RPMI7951 (cell line): ENCODE measurements at regions not wholly inside any gene's neighbourhood (a gene's known extent, or its start where the extent isn't known, plus 50 kb on each side); places are given as distances from the start of the nearest gene placed in this dataset.
"Not testable (repeated sequence)": the region's sequence is repeated elsewhere in the genome, so short reads cannot be mapped to it uniquely, and the experiment has no call there.

Experiments used
- DNase-seq: peaks from one replicate; pipeline ENCODE4 v3.0.0-alpha.2; 2012; ENCODE audit warnings: low read depth

DNA sequence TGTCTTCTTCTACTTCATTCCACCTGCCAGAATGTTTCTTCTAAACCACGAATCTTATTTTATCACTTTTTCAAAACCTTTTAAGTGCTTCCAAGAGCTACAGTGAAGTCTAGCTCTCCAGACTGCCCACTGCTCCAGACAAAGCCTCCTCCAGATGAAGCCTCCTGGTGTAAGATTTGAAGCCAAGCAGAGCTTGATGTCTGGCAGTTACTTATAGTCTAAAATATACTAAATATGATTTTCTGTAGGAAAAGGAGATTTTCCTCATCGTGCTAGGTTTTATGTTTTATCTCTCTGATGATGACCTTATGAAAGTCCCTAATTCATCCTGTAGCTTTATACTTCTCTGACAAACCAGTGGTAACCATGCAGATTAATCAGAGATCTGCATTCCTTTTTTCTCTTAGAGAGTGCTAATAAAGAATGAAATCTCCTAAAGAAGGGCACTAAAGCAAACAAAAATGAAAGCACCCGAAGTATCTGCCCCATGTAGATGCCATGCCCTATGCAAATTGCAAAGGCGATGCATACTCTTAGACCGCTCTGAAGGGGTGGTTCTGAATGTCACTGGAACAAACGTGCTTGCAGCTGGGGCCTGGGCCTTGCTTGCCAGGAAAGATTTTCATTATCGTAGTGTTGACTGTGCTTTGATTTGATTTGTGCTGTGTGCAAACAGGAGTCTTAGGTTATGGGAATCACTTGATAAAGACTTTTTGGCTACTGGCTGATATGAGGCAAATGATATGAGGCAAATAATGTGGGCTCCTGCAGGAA lies 314.2 kb downstream of the PID1 start:
- peak; percentile 65 for DNase-seq

DNA sequence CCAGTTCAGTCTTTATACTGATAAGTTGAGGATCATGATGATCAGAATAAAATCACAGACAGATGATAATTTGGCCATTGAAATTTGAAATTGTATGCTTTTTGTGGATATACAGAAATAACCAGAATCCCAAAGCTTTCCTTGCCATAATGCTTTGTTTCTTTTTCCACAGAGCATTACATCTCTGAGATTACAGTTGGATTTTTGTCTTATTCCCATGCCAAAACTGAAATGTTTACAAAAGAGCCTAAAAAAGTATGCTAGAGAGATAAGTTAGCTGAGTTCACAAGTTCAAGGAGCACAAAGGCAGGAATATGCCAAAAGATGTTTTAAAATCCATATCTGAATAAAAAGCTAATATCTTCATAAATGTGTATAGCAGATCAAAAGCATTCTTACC lies 321.3 kb downstream of the PID1 start:
- no peak for DNase-seq

DNA sequence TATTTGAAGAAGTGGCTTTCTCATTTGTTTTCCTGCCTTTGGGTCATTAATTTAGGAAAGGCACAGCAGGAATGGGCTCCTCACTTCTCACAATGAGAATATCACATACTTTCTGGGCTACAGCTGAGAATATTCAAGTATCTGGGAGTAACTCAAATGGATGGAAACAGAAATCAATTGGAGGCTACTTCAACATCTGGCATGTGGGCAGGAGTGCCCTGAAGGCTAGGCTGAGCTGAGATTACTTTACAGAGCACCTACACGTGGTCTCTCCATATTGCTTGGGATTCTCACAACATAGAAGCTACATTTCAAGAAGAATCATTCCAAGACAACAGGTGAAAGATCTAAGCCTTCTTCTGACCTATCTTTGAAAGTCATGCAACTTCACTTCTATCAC lies 325.4 kb downstream of the PID1 start:
- DNase-seq, result no peak

- DNase-seq, result no peak
These were observed 328.2 kb downstream of the PID1 start for GRCh38 chr2:228942856-228943255.

GRCh38 chr2:228938629-228939028 lies 332.5 kb downstream of the PID1 start:
- DNase-seq, result peak; percentile 76

DNA sequence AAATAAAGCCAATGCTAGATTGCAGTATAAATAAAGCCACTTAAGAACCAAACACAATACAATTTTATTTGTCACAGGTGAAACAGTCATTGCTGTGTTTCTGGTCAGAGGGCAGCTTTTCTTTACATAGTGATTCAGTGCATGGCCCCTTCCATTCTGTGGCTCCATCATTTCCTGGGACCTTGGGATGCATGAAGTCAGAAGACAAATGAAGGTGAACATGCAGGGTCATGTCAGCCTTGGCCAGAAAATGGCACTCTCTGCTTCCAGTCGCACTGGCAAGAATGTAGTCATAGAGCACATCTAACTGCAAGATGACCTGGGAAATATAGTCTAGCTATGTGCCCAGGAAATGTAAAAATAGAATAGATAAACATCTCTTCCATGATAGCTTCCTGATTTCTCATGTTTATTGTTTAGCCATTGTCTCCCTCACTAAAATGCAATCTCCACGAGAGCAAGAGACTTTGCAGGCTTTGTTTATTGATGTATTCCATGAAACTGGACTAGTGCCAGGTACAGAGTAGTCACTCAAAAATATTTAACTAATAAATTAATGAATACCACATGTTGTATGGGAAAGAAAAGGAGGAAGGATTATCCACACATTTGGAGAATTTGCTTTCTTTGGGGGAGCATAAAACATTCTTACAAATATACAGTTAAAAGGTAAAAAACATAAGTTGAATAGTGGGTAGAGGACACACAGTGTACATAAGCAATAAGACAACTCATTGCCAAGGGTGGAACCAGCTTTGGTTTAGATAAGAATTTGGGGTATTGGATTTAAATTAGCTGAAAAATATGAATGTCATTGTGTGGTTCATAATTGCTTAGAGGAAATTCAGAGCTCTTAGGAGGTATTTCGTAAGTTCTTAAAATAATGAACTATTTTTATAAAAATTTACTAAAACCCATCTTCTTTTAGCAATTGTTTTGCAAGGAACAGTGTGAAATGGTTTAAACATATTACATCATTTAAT lies 343.8 kb downstream of the PID1 start:
- peak; percentile 13 for DNase-seq

GRCh38 chr2:228919808-228920207 lies 351.3 kb downstream of the PID1 start:
- no peak for DNase-seq

DNA sequence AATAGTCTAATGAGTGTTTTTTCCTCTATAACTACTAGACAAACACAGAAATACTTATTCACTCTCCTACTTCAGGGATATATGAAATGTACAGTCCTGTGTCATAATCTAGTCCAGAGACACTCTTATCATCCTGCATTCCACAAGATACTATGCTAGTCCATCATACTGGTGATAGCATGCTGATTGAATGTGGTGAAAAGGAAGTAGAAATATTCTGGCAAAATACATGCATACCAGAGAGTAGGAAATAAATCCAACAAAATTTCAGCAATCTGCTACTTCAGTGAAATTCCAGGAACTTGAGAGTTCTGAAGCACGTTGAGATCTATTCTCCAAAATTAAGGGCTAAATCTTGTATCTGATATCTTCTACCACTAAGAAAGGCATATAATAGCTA lies 353.9 kb downstream of the PID1 start:
- no peak for DNase-seq

DNA sequence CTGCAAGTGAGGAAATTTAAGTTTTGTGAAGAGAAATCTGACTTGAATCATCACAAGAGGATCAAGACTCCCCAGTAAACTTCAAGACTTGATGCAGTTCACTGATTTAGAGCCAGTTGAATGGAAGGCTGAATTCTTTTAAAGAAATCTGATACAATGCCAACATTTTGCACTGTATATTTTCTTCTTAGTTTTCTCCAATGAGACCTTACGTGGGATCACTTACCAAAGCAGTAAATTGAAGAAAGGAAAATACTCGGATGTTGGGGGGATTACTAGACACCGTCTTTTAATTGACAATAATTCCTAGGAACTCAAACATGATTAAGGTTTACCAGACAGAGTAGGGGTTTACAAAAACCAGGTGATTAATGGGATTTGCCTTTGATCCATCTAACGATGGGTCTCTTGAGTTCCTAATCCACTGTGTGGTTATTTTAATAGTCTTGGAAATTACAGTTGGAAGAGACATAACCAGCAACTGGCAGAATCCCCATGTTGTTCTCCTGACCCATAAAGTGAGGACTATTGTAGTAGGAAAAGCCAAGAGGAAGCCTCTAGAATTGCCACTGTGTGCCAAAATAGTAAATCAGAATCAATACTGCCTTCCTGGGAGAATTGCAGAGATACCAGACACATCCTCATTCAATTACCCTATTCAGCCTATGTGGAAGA lies 354.5 kb downstream of the PID1 start:
- DNase-seq, result no peak

DNA sequence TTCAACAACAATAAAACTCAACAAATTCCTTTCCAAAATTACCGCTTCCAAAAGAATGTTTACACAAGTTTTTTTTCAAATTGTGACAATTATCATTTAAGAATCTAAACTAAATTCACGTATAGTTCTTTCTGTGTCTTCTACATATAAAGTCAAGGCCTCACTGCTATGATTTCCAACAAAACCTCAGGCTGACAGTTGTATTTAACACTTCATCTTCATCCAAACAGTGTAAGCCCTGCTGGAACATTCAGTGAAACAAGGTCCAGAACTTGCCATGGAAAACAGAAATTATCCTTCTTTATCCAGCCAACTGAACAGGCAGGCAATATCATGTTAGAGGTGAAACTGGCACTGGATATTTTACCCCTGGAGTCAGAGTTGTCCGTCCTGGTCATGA lies 357.9 kb downstream of the PID1 start:
- no peak for DNase-seq

DNA sequence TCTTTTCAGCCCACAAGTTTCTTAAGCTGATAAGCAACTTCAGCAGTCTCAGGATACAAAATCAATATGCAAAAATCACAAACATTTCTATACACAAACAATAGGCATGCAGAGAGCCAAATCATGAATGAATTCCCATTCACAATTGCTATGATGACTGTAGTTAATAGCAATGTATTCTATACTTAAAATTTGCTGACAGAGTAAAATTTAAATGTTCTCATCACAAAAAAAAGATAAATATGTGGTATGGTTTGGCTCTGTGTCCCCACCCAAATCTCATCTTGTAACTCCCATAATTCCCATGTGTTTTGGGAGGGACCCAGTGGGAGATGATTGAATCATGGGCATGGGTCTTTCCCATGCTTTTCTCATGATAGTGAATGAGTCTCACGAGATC lies 360.2 kb downstream of the PID1 start:
- not testable (repeated sequence) for DNase-seq

DNA sequence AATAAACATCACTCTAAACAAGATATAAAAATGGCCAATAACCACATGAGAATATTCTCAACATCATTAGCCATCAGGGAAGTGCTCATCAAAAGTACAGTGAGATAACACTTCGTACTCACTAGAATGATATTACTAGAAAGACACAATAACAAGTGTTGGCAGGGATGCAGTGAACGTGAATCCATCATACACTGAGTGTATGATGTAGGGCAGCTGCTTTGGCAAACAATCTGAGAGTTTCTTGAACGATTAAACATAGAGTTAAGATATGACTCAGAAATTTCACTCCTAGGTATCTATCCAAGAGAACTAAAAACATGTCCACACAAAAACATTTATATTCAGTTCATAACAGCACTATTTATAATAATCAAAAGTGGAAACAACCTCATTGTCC lies 368.9 kb downstream of the PID1 start:
- DNase-seq, result no peak

DNA sequence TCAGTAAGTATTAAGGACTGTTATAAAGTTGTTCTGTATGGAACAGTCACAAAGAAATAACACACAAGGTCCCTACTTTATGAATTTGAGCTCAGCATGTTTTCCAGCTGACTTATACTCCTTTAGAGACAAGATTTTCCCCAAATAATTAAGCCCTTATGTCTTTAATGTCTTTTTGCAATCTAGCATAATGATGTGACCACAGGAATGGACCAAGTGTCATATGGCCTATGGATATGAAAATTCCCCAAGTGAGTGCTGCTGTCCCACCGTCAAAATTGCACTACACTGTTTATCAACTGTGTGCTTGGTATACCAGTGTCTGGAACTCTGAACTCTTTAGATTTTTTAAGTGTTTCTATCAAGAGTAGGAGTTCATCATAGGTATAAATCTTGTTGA lies 369.6 kb downstream of the PID1 start:
- peak; percentile 24 for DNase-seq

- DNase-seq, result no peak
These were observed 392.9 kb downstream of the PID1 start for GRCh38 chr2:228878138-228878537.

- no peak for DNase-seq
These were observed 394.8 kb downstream of the PID1 start for GRCh38 chr2:228876276-228876675.

GRCh38 chr2:228875152-228875900 lies 395.8 kb downstream of the PID1 start:
- DNase-seq, result peak; percentile 75

GRCh38 chr2:228871012-228871411 lies 400.1 kb downstream of the PID1 start:
- no peak for DNase-seq

DNA sequence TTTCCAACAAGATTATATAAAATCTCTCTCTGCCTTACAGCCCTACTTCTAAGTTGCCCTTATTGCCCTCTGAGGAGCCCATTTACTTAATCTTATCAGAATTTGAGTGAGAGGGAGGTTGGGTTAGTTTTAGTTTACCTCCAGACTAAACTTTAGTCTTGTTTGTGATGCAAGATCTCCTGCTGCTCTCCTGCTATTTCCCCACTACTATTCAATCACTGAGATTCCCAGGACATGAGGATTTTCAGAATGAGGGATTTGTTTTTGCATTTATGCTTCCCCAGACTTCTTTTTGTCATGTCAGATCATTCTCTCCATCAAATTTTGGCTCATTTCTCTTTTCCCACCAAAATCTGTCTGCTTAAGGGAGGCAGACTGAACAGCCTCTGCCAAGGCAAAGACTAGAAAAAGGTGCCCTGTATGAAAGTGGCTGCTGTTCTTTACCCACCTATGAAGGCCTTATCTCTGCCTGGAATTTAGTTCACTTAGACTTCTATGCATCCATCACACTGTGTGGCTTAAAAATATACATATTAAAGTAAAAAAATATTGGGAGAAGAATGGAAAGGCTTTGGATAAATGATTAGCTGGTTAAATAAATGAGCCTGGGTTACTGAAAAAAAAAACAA lies 401.3 kb downstream of the PID1 start:
- no peak for DNase-seq

- DNase-seq, result no peak
These were observed 403.7 kb downstream of the PID1 start for GRCh38 chr2:228867406-228867805.

DNA sequence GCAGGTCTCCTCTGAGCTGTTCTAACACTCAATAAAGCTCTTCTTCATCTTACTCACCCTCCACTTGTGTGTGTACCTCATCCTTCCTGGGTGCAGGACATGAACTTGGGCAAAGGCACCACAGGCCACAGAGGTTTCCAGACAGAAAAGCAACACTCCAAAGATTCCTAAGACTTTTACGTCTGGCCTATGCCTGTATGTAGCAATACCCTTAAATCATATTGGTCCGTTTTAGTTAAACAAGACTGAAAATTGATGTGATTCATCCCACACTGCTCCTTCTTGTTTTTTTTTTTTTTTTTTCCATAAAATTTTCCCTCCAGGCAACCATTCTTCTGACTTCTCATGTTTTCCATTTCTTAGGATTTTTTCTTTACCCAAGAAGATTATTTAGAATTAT lies 404.3 kb downstream of the PID1 start:
- peak; percentile 23 for DNase-seq

DNA sequence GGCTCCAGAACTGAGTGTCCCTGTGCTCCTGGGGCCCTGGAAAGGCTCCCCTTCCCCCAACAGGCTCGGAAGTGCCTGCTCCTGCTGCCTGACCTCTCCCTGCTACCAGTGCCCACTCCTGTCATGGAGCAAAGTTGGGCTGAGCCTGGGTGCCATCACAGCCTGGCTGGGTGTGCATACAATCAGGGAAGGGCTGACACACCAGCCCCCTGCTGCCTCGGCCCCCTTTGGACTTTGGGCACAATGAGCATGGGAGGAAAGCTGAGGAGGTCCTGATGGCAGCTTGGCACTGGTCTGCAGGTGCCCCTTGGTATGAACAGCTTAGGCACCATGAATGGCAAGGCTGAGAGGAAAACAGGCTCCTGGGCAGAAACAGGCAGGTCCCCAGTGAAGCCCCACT lies 405.0 kb downstream of the PID1 start:
- DNase-seq, result no peak
